NB4 (cell line): ENCODE measurements at regions not wholly inside any gene's neighbourhood (a gene's known extent, or its start where the extent isn't known, plus 50 kb on each side); places are given as distances from the start of the nearest gene placed in this dataset.

Source experiments
- CTCF ChIP-seq: IDR thresholded peaks from one replicate; pipeline ENCODE4 v1.5.1; 2012; ENCODE audit warnings: low read depth, low read length
- MAX ChIP-seq: IDR thresholded peaks from 2 replicates; pipeline ENCODE4 v1.6.1; 2011; ENCODE audit warnings: low read depth, low read length
- POLR2A ChIP-seq: IDR thresholded peaks from 2 replicates; pipeline ENCODE4 v1.6.1; 2011; ENCODE audit warnings: mild to moderate bottlenecking; ENCODE audit not compliant: insufficient read length; ENCODE audit errors: extremely low read depth

- TF ChIP-seq CTCF (no peak), POLR2A (no peak), MAX (no peak)
Observed at GRCh38 chr2:22011048-22011447, 887.3 kb downstream of the TDRD15 start.
